NCI-H446 (cell line): ENCODE measurements at regions not wholly inside any gene's neighbourhood (a gene's known extent, or its start where the extent isn't known, plus 50 kb on each side); places are given as distances from the start of the nearest gene placed in this dataset.

Experiments used
- DNase-seq, 2 experiments: peaks; one replicate each; lab custom pipeline; 2025; lab: John Stamatoyannopoulos, UW

- no peak for DNase-seq
Observed at GRCh38 chr1:58310881-58311280, 235.6 kb downstream of the OMA1 start.

DNA sequence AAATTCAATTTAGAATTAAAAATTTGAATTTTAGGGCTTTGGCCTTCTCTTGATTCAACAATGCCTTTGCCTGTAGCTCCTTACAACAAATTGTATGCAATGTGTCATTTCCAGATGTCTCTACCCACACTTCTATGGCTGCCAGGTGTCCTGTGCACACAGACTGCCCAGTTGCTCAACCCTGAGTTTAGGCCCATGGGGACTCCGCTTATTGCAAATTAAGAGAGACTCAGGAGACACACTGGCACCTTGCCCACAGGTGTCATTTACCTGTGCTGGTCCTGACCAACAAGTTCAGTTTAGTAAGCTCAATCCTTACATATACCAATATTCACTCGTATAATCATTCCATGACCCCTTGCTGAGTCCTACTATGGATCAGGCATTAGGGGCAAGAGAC is 236.1 kb downstream of the OMA1 start:
- DNase-seq, result no peak

DNA sequence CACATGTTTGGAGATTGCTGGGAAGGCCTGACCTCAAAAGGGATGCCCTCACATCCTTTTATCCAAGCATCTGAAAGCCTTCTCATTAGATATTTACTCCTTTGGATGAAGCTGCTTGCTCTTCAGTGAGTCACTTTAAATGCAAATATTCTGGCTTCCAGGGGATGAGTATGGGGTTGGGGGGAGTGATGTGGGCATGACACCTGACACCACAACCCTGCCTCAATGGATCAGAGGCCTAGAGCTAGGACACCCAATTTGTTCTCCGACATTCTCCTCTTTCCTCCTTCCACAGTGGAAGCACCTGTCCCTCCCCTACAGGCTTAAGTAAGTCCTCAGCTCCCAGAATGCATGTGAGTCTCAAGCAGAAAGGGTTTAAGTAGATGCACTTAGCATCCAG is 238.3 kb downstream of the OMA1 start:
- DNase-seq, result no peak

DNA sequence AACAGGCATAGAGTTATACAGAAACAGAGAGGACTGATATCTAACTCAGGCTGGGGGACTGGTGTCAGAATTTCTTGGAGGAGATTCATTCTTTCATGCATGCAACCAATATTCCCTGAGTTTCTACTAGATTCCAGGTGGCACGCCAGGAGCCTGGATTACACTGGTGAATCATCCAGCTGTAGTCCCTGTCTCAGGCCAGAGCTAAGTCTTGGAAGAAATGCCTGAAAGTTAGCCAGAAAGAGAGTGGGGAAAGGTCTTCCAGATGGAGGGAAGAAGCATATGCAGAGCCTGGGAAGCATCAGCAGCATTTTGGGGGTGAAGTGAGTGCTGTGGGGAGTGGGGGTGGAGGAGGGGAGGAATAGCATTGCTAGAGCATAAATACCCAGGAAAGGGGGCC is 239.1 kb downstream of the OMA1 start:
- DNase-seq, result peak in 1 of 2 experiments; percentile 20

DNA sequence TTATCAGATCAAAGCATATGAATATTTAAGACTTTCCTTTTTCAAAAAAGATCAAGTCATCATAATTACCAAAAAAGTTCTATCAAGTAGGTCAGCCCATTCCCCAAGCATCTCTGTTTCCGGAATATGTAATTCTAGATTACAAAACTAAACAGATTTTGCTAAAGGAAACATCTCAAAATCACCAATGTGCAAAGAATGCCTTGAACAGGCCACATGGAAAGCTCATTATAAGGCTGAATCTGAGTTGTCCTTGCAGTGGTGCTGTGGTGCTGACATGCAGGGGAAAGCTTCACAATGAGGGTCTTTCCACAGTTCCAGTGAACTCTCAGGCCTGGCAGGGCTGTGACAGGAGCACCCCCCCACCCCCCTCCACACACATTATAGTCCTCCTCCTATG is 240.9 kb downstream of the OMA1 start:
- DNase-seq, result no peak

GRCh38 chr1:58304346-58304975 is 242.1 kb downstream of the OMA1 start:
- DNase-seq, result no peak

- no peak for DNase-seq
Observed at GRCh38 chr1:58303841-58304240, 242.7 kb downstream of the OMA1 start.

- DNase-seq, result no peak
Observed at GRCh38 chr1:58293388-58293787, 253.1 kb downstream of the OMA1 start.

- no peak for DNase-seq
Observed at GRCh38 chr1:58290685-58291372, 255.7 kb downstream of the OMA1 start.

- no peak for DNase-seq
Observed at GRCh38 chr1:58288624-58289142, 257.8 kb downstream of the OMA1 start.

GRCh38 chr1:58287894-58288623 is 258.5 kb downstream of the OMA1 start:
- no peak for DNase-seq

- DNase-seq, result peak in 1 of 2 experiments; percentile 80
Observed at GRCh38 chr1:58284225-58284510, 262.4 kb downstream of the OMA1 start.

DNA sequence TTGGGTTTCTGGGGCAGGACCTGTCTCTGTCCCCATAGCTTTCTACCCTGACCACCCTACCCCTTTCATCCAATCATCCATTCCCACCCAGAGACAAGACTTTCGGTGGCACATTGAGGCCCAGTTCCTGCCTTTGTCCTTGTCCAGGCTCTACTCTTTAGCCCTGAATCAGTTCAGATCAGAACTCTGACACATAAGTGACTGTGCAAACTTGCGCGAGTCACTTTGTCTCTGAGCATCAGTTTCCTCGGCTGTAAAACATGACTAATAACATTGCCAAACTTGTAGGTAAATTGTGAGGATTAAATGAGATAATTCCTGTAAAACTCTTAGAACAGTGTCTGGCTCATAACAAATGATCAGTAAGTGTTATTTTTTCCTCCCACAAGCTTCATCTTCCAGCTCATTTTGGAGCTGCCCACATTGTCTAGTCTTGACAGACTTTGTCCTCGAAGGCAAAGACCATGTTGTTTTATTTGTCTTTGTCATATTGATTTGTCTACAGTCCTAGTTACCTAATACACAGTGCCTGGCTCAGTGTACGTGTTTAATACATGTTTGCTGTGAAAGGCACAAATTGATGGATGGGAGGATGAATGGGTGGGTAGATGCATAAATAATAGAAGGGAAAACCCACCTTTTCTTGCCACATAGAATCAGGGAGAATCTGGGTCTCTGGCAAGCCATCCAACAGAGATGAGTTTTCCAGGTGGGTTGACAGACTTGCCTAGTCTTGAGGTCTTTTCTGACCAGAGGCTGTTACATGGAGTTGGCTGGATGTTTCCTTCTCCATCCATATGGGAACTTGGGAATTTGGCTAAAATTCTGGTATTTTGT is 262.9 kb downstream of the OMA1 start:
- no peak for DNase-seq

DNA sequence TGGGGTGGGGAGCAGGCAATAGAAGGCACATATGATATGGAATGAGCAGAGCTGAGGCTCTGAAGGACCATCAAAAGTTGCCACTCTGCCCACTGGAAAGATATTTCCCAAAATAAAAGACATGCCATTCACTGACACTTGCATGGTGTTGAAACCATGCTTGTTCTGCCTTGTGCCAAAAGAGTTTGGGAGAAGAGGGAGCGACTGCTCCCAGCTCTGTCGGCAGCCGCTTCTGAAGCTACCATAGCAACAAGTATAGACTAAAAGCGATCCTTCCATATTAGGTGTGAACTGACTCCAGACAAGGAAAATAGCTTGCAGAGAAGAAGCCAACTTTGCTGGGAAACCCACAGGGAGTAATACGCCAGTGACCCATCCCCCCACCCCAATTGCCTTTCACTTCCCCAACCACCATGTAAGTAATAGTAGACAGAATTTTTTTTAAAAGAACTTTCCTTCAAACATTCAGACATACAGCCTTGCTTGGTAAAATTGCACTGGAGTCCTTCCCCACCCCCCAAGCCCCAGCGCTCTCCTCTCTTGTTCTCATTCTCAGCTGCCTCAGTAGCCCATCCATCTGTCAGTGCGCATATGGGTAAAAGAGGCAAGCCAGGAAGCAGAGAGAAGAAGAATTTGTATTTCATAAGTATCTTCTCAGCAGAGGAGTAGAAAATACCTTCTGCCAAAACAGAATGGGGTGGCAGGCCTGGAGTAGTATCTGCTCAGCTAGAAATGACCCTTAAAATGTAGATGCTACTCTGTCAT is 263.7 kb downstream of the OMA1 start:
- peak in 1 of 2 experiments; percentile 17 for DNase-seq

DNA sequence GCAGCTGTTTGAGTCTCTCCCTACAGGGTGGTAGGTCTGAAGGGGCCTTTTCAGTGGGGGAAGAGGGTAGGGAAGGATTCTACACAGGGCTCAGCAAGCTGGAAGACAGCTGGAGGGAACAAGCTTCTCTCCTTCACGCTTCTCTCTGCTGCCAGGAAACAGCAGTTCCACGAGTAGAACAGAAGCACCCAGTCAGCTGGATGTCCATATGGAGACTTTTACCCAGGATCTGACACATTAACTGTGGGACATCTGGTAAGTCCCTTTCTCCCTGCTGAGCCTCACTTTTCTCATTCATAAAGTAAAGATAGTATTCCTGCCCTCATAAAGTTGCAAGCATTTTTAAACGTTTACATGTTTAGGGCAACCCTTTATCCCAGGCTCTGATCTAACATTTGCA is 280.3 kb downstream of the OMA1 start:
- peak in 1 of 2 experiments; percentile 39 for DNase-seq

- DNase-seq, result no peak
Observed at GRCh38 chr1:58264462-58264861, 282.1 kb downstream of the OMA1 start.

- no peak for DNase-seq
Observed at GRCh38 chr1:58262702-58263101, 283.8 kb downstream of the OMA1 start.

DNA sequence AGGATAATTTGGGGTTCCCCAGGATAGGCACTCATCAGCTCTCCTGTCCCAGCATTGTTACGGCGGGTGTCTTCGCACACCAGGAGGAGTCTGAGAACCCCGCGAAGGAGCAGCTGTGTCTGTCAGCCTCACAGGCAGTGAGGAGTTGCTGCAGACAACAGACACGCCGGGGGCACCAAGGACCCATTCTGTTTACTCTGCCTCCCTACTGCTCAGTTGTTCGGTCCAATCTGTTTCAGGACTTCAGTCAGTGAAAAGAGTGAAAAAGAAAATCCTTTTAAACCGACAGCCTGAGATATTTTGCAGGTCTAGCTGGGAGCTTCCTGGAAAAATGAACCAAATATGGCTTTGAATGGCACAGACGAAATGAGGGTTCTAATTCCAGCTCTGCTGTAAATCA is 288.4 kb downstream of the OMA1 start:
- DNase-seq, result no peak

DNA sequence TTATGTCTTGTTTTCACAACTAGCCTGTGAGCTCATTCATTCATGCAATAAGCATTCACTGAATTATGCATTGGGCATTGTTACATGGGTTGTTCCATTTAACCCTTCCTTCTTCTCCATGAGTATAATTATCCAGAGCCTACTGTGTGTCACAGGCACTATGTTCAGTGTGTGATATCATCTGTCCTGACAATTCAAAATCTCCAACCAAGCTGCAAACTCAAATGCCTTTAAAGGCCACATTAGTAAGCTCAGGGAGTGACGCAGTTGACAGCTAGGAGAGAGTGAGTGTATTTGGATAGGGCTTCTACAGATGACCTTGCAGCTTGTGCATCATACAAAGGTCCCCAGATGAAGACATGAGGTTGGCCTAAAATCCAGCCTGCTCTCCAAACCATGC is 289.5 kb downstream of the OMA1 start:
- DNase-seq, result no peak

- no peak for DNase-seq
Observed at GRCh38 chr1:58256546-58256945, 290.0 kb downstream of the OMA1 start.

DNA sequence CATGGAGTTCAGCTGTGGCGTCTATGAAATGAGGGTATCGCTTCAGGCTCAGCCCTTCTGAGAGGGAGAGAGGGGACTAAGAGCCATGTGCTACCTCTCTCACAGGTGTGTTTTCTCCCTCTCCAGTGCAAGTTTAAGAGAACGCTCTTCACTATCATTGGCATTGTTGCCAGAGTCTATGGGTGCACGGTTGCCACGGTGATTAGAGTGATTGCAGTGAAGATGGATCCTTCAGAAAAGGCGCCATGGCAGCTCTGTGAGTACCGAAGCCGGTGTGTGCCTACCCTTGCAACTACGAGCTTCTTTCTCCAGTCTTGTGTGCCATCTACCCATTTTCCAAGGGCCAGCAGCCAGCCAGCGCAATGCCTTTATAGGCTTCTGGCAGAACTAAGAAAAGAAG is 290.5 kb downstream of the OMA1 start:
- DNase-seq, result no peak

- DNase-seq, result no peak
Observed at GRCh38 chr1:58255192-58255591, 291.3 kb downstream of the OMA1 start.
